ENCODE measurements at regions not wholly inside any gene's neighbourhood (a gene's known extent, or its start where the extent isn't known, plus 50 kb on each side); places are given as distances from the start of the nearest gene placed in this dataset.
"Not testable (repeated sequence)": the region's sequence is repeated elsewhere in the genome, so short reads cannot be mapped to it uniquely, and the experiment has no call there.

DNA sequence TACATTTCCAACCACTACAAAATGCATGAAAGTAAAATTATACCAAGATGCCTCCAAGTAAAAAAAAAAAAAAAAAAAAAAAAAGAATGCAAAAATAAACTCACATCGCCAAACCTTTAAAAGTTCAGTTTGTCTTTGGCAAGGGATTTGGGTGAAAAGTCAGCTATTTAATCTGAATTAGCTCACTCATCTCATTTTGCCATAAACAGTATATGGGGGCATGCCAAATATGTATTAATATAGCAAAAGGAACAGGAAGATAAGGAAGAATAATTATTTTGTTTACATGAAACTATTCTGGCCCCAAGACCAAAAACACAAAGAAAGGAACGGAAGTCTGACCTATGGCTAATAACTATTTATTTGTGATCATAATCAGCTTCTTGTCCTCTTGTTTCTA, 114.7 kb upstream of the SLC6A14 start:
- no peak for FAIRE-seq
- no peak overlapping the region for H3K4me2 ChIP-seq (ENCODE audit: insufficient read depth, low read length)
- no peaks in the 10 kb centered on the region for H3K36me3 ChIP-seq (ENCODE audit: control insufficient read depth in 2 of 2, extremely low read depth in 1 of 2, insufficient read depth in 2 of 2, low read length in 2 of 2)
- H3K27ac ChIP-seq (ENCODE audit: insufficient read depth, low read depth, low read length): no peak overlapping the region
- ChIA-PET POLR2A (no interaction called here), CTCF (interaction anchor here (0.7 kb wide), 1 partner anchor 1653 kb away, joined by 4 read pairs; no protein-coding TSS in a partner anchor)
- H3K27me3 ChIP-seq (ENCODE audit: control insufficient read depth in 2 of 2, insufficient read depth in 2 of 2, low read length in 2 of 2): no peaks in the 10 kb centered on the region
- dilution Hi-C loops (cut with MboI; ENCODE audit: extremely low pct_ligation_motif_present, low sequenced_read_pairs): no loop called here
- no peaks in the 10 kb centered on the region for H3K79me2 ChIP-seq (ENCODE audit: control insufficient read depth, insufficient read depth, low read length)
- no peak overlapping the region for H3K9ac ChIP-seq (replicated peaks; ENCODE audit: extremely low read depth, insufficient read depth, low read length)
- no peak for DNase-seq (ENCODE audit: low read depth, low spot score)
- no peak overlapping the region for H2AFZ ChIP-seq (ENCODE audit: low read depth, low read length)
- no peaks in the 10 kb centered on the region for H3K9me1 ChIP-seq (replicated peaks; ENCODE audit: control insufficient read depth, extremely low read depth, insufficient read depth, low read length)
- no peak for TF ChIP-seq POLR2A (IDR thresholded peaks at IDR 0.05; ENCODE audit: low read depth, low read length)
- no peak for TF ChIP-seq POLR2AphosphoS5 (IDR thresholded peaks at IDR 0.05; ENCODE audit: insufficient read depth, low read depth, low read length)
- TF ChIP-seq MAX (IDR thresholded peaks at IDR 0.05; ENCODE audit: insufficient read depth, insufficient read length): no peak
- no peak for TF ChIP-seq JUN (IDR thresholded peaks at IDR 0.05; ENCODE audit: borderline replicate concordance, insufficient read depth, insufficient read length, low read depth)
- no peak for TF ChIP-seq CTCF (IDR thresholded peaks at IDR 0.05; ENCODE audit: extremely low read depth in 1 of 2, insufficient read depth in 1 of 2, low read depth in 1 of 2, low read length in 2 of 2)
- TF ChIP-seq EZH2 (IDR thresholded peaks at IDR 0.05; ENCODE audit: borderline replicate concordance, low read depth, low read length, severe bottlenecking): no peak
- TF ChIP-seq GATA2 (IDR thresholded peaks at IDR 0.05; ENCODE audit: insufficient read depth, insufficient read length, low read depth, low read length): no peak
- no peak for TF ChIP-seq FOS (IDR thresholded peaks at IDR 0.05; ENCODE audit: borderline replicate concordance, insufficient read depth, low read length)
- TF ChIP-seq MYC (IDR thresholded peaks at IDR 0.05; ENCODE audit: low read depth, low read length): no peak
- no TSS peak for BruUV-seq (replicated peaks)
- no peaks in the 10 kb centered on the region for H3K4me1 ChIP-seq (ENCODE audit: control insufficient read depth, extremely low read depth, insufficient read depth, low read length)
- intact Hi-C loops (cut with micrococcal nuclease): no loop called here
- no peaks in the 10 kb centered on the region for H4K20me1 ChIP-seq (replicated peaks; ENCODE audit: control insufficient read depth, extremely low read depth, insufficient read depth, low read length)
- no peak overlapping the region for H3K4me3 ChIP-seq (replicated peaks in 1 of 3; ENCODE audit: insufficient read depth in 1 of 3, low read depth in 1 of 3, low read length in 3 of 3)
- no peaks in the 10 kb centered on the region for H3K9me3 ChIP-seq (replicated peaks; ENCODE audit: control insufficient read depth, insufficient read depth, low read length)

DNA sequence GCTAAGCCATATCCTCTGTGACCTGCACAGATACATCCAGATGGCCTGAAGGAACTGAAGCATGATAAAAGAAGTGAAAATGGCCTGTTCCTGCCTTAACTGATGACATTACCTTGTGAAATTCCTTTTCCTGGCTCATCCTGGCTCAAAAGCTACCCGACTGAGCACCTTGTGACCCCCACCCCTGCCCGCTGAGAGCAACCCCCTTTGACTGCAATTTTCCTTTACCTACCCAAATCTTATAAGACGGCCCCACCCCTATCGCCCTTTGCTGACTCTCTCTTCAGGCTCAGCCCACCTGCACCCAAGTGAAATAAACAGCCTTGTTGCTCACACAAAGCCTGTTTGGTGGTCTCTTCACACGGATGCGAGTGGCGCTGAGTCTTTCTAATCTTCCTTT, 104.4 kb upstream of the SLC6A14 start:
- BruUV-seq (replicated peaks); H3K9ac ChIP-seq (replicated peaks; ENCODE audit: extremely low read depth, insufficient read depth, low read length); FAIRE-seq; H2AFZ ChIP-seq (ENCODE audit: low read depth, low read length); H3K4me2 ChIP-seq (ENCODE audit: insufficient read depth, low read length); H3K4me3 ChIP-seq (replicated peaks in 1 of 3; ENCODE audit: insufficient read depth in 1 of 3, low read depth in 1 of 3, low read length in 3 of 3); H3K4me1 ChIP-seq (ENCODE audit: control insufficient read depth, extremely low read depth, insufficient read depth, low read length); H3K27ac ChIP-seq (ENCODE audit: insufficient read depth, low read depth, low read length); H3K9me1 ChIP-seq (replicated peaks; ENCODE audit: control insufficient read depth, extremely low read depth, insufficient read depth, low read length); CTCF ChIA-PET; POLR2A ChIA-PET; H3K27me3 ChIP-seq (ENCODE audit: control insufficient read depth in 2 of 2, insufficient read depth in 2 of 2, low read length in 2 of 2); H3K79me2 ChIP-seq (ENCODE audit: control insufficient read depth, insufficient read depth, low read length); H3K9me3 ChIP-seq (replicated peaks; ENCODE audit: control insufficient read depth, insufficient read depth, low read length); H3K36me3 ChIP-seq (ENCODE audit: control insufficient read depth in 2 of 2, extremely low read depth in 1 of 2, insufficient read depth in 2 of 2, low read length in 2 of 2); H4K20me1 ChIP-seq (replicated peaks; ENCODE audit: control insufficient read depth, extremely low read depth, insufficient read depth, low read length); dilution Hi-C loops (cut with MboI; ENCODE audit: extremely low pct_ligation_motif_present, low sequenced_read_pairs); intact Hi-C loops (cut with micrococcal nuclease); DNase-seq (ENCODE audit: low read depth, low spot score): not testable (repeated sequence)

DNA sequence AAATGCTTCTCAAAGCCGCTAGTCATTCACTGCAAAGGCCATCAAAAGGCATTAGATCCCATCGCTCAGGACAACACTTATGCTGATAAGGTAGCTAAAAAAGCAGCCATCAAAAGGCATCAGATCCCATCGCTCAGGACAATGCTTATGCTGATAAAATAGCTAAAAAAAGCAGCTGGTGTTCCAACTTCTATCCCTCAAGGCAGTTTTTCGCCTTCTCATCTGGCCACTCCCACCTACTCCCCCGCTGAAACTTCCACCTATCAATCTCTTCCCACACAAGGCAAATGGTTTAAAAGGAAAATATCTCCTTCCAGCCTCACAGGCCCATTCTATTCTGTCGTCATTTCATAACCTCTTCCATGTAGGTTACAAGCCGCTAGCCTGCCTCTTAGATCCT, 101.6 kb upstream of the SLC6A14 start:
- not testable (repeated sequence) for FAIRE-seq; H3K9me1 ChIP-seq (replicated peaks; ENCODE audit: control insufficient read depth, extremely low read depth, insufficient read depth, low read length)

More for the DNA sequence above, 101.6 kb upstream of the SLC6A14 start:
- H2AFZ ChIP-seq (ENCODE audit: low read depth, low read length); H3K4me3 ChIP-seq (replicated peaks in 1 of 3; ENCODE audit: insufficient read depth in 1 of 3, low read depth in 1 of 3, low read length in 3 of 3); H3K4me1 ChIP-seq (ENCODE audit: control insufficient read depth, extremely low read depth, insufficient read depth, low read length); DNase-seq (ENCODE audit: low read depth, low spot score); BruUV-seq (replicated peaks); H3K9ac ChIP-seq (replicated peaks; ENCODE audit: extremely low read depth, insufficient read depth, low read length); H3K79me2 ChIP-seq (ENCODE audit: control insufficient read depth, insufficient read depth, low read length); H3K36me3 ChIP-seq (ENCODE audit: control insufficient read depth in 2 of 2, extremely low read depth in 1 of 2, insufficient read depth in 2 of 2, low read length in 2 of 2); H4K20me1 ChIP-seq (replicated peaks; ENCODE audit: control insufficient read depth, extremely low read depth, insufficient read depth, low read length); POLR2A ChIA-PET; H3K4me2 ChIP-seq (ENCODE audit: insufficient read depth, low read length); H3K9me3 ChIP-seq (replicated peaks; ENCODE audit: control insufficient read depth, insufficient read depth, low read length); dilution Hi-C loops (cut with MboI; ENCODE audit: extremely low pct_ligation_motif_present, low sequenced_read_pairs); H3K27me3 ChIP-seq (ENCODE audit: control insufficient read depth in 2 of 2, insufficient read depth in 2 of 2, low read length in 2 of 2); intact Hi-C loops (cut with micrococcal nuclease); CTCF ChIA-PET; H3K27ac ChIP-seq (ENCODE audit: insufficient read depth, low read depth, low read length): not testable (repeated sequence)

Measured in endothelial cell of umbilical vein (primary cell).